Transverse colon (tissue), 3 donors: ENCODE measurements at regions not wholly inside any gene's neighbourhood (a gene's known extent, or its start where the extent isn't known, plus 50 kb on each side); places are given as distances from the start of the nearest gene placed in this dataset.

Experiments used
- EP300 ChIP-seq: sonication (generic); formaldehyde crosslinking; IDR thresholded peaks from one replicate; pipeline ENCODE4 v1.6.1; 2017; ENCODE audit warnings: antibody characterized with exemption, low read depth
- POLR2A ChIP-seq: fragments of 450-650 bp; IDR thresholded peaks from one replicate; pipeline ENCODE4 v1.6.1; 2016; ENCODE audit warnings: antibody characterized with exemption, mild to moderate bottlenecking, moderate library complexity
- TF ChIP-seq, protein P1 (sequence below), 5 experiments: fragments of 200-600 bp in 3 of 5; fragments of 450-650 bp in 2 of 5; sonication (generic) in 3 of 5; IDR thresholded peaks; 1 replicate in 2 of 5; 2 replicates in 3 of 5; pipeline ENCODE4 v1.5.1; 2016 to 2017; ENCODE audit warnings: antibody characterized with exemption in 5 of 5, inconsistent platforms in 3 of 5, mild to moderate bottlenecking in 2 of 5, moderate library complexity in 1 of 5

GRCh38 chrX:148290931-148291330, 209.5 kb upstream of the AFF2 start:
- TF ChIP-seq EP300: no peak
- TF ChIP-seq, protein P1, sequence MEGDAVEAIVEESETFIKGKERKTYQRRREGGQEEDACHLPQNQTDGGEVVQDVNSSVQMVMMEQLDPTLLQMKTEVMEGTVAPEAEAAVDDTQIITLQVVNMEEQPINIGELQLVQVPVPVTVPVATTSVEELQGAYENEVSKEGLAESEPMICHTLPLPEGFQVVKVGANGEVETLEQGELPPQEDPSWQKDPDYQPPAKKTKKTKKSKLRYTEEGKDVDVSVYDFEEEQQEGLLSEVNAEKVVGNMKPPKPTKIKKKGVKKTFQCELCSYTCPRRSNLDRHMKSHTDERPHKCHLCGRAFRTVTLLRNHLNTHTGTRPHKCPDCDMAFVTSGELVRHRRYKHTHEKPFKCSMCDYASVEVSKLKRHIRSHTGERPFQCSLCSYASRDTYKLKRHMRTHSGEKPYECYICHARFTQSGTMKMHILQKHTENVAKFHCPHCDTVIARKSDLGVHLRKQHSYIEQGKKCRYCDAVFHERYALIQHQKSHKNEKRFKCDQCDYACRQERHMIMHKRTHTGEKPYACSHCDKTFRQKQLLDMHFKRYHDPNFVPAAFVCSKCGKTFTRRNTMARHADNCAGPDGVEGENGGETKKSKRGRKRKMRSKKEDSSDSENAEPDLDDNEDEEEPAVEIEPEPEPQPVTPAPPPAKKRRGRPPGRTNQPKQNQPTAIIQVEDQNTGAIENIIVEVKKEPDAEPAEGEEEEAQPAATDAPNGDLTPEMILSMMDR (IDR thresholded peaks at IDR 0.05): no peak
- no peak for TF ChIP-seq POLR2A
